ENCODE measurements at regions not wholly inside any gene's neighbourhood (a gene's known extent, or its start where the extent isn't known, plus 50 kb on each side); places are given as distances from the start of the nearest gene placed in this dataset.

- TF ChIP-seq CTCF (IDR thresholded peaks at IDR 0.05 in 2 of 3, conservative IDR thresholded peaks at IDR 0.05 in 1 of 3; ENCODE audit: borderline replicate concordance in 1 of 3, insufficient read depth in 1 of 3, low read depth in 2 of 3, low read length in 2 of 3): no peak
- TF ChIP-seq REST (IDR thresholded peaks at IDR 0.05; ENCODE audit: low read depth): no peak
- TF ChIP-seq POLR2A (IDR thresholded peaks at IDR 0.05; ENCODE audit: borderline replicate concordance, extremely low read depth, insufficient read depth, insufficient read length): no peak
- TF ChIP-seq ZFX (IDR thresholded peaks at IDR 0.05): no peak
- no peak for TF ChIP-seq EZH2 (IDR thresholded peaks at IDR 0.05)
- TF ChIP-seq SRF (IDR thresholded peaks at IDR 0.05; ENCODE audit: low read depth): no peak
- no peak for TF ChIP-seq ATF3 (IDR thresholded peaks at IDR 0.05)
Measured at GRCh38 chr15:38036790-38037338, 102.4 kb downstream of the TMCO5A start.

Measured in HCT116 (cell line).